DMS 273 (cell line): ENCODE measurements at regions not wholly inside any gene's neighbourhood (a gene's known extent, or its start where the extent isn't known, plus 50 kb on each side); places are given as distances from the start of the nearest gene placed in this dataset.

ENCODE experiments used
- DNase-seq: peaks from one replicate; lab custom pipeline; 2025; ENCODE audit not compliant: unreplicated experiment; lab: John Stamatoyannopoulos, UW

GRCh38 chr7:370775-371118 lies 80.8 kb downstream of the FOXL3 start:
- no peak for DNase-seq

GRCh38 chr7:371119-371778 lies 81.3 kb downstream of the FOXL3 start:
- no peak for DNase-seq

- DNase-seq: peak; percentile 50
Measured at GRCh38 chr7:371779-372545, 82.0 kb downstream of the FOXL3 start.

- no peak for DNase-seq
Measured at GRCh38 chr7:372546-372931, 82.6 kb downstream of the FOXL3 start.

- no peak for DNase-seq
Measured at GRCh38 chr7:372932-373791, 83.2 kb downstream of the FOXL3 start.

- DNase-seq: no peak
Measured at GRCh38 chr7:373818-374705, 84.1 kb downstream of the FOXL3 start.

- DNase-seq: no peak
Measured at GRCh38 chr7:374706-375311, 84.8 kb downstream of the FOXL3 start.

GRCh38 chr7:375321-375831 lies 85.4 kb downstream of the FOXL3 start:
- DNase-seq: no peak

- no peak for DNase-seq
Measured at GRCh38 chr7:375901-376305, 85.9 kb downstream of the FOXL3 start.

GRCh38 chr7:376306-377079 lies 86.5 kb downstream of the FOXL3 start:
- DNase-seq: no peak

GRCh38 chr7:377080-378040 lies 87.4 kb downstream of the FOXL3 start:
- DNase-seq: no peak

- no peak for DNase-seq
Measured at GRCh38 chr7:378041-378420, 88.1 kb downstream of the FOXL3 start.

GRCh38 chr7:378551-379455 lies 88.8 kb downstream of the FOXL3 start:
- DNase-seq: no peak

- DNase-seq: peak; percentile 74
Measured at GRCh38 chr7:379456-380138, 89.6 kb downstream of the FOXL3 start.

GRCh38 chr7:380139-380485 lies 90.1 kb downstream of the FOXL3 start:
- no peak for DNase-seq

GRCh38 chr7:380711-381210 lies 90.8 kb downstream of the FOXL3 start:
- no peak for DNase-seq
